CD4-positive, alpha-beta T cell (primary cell): ENCODE measurements at regions not wholly inside any gene's neighbourhood (a gene's known extent, or its start where the extent isn't known, plus 50 kb on each side); places are given as distances from the start of the nearest gene placed in this dataset.

Experiments
- ATAC-seq: fragments of 200-7000 bp; cut with Tn5 transposase; one replicate; pipeline ENCODE4 v1.10.0; 2022; ENCODE audit warnings: mild to moderate bottlenecking; ENCODE audit not compliant: poor library complexity
- CTCF ChIA-PET: fragments of 350-600 bp; sonication (Branson Sonifier 250); formaldehyde crosslinking; loops from one replicate; lab custom pipeline; 2021; ENCODE audit warnings: antibody characterized with exemption, inconsistent platforms; lab: Charles Lee
- POLR2A ChIA-PET: fragments of 350-600 bp; sonication (Branson Sonifier 250); formaldehyde crosslinking; loops from one replicate; lab custom pipeline; 2021; ENCODE audit warnings: antibody characterized with exemption, inconsistent platforms; lab: Charles Lee
- DNase-seq, 14 experiments: peaks; one replicate each; pipeline ENCODE4 v3.0.0-alpha.2; 2013 to 2020; ENCODE audit warnings: mixed read lengths in 2 of 14
- H3K27ac ChIP-seq, 2 donors: one replicate each; pipeline versions ENCODE4 v1.5.1 to v1.7.0; 2013; ENCODE audit warnings: low read length in 2 of 2, low read depth in 1 of 2, mild to moderate bottlenecking in 1 of 2
- H3K27me3 ChIP-seq, 2 experiments: 1 replicate in 1 of 2; 2 replicates in 1 of 2; pipeline versions ENCODE4 v1.6.1 to v1.7.0; 2013; ENCODE audit warnings: low read length in 2 of 2, control low read depth in 1 of 2, mild to moderate bottlenecking in 1 of 2, moderate library complexity in 1 of 2; ENCODE audit not compliant: insufficient read depth in 2 of 2, control insufficient read depth in 1 of 2
- H3K36me3 ChIP-seq: one replicate; pipeline ENCODE4 v1.6.1; 2013; ENCODE audit warnings: low read length, control low read depth; ENCODE audit not compliant: insufficient read depth
- H3K4me1 ChIP-seq: one replicate; pipeline ENCODE4 v1.6.1; 2013; ENCODE audit warnings: low read length, control low read depth; ENCODE audit not compliant: insufficient read depth
- H3K4me3 ChIP-seq: one replicate; pipeline ENCODE4 v1.5.1; 2013; ENCODE audit warnings: mild to moderate bottlenecking, low read length, moderate library complexity
- H3K9me3 ChIP-seq, 2 experiments: 1 replicate in 1 of 2; 2 replicates in 1 of 2; pipeline versions ENCODE4 v1.6.1 to v1.7.0; 2013; ENCODE audit warnings: low read length in 2 of 2, mild to moderate bottlenecking in 2 of 2, control low read depth in 1 of 2, moderate library complexity in 1 of 2; ENCODE audit not compliant: control insufficient read depth in 1 of 2, insufficient read depth in 1 of 2
- H3K27ac Mint-ChIP-seq: one replicate; pipeline ENCODE4 v1.8.0; 2020; ENCODE audit warnings: mixed read lengths
- H3K27me3 Mint-ChIP-seq: one replicate; pipeline ENCODE4 v1.8.0; 2021; ENCODE audit warnings: mixed read lengths
- H3K36me3 Mint-ChIP-seq: one replicate; pipeline ENCODE4 v1.8.0; 2021; ENCODE audit warnings: low read depth, mixed read lengths
- H3K4me1 Mint-ChIP-seq: one replicate; pipeline ENCODE4 v1.8.0; 2021; ENCODE audit warnings: low read depth, mixed read lengths
- H3K4me3 Mint-ChIP-seq: one replicate; pipeline ENCODE4 v1.8.0; 2020; ENCODE audit warnings: mild to moderate bottlenecking, mixed read lengths
- H3K9me3 Mint-ChIP-seq: one replicate; pipeline ENCODE4 v1.8.0; 2020; ENCODE audit warnings: mixed read lengths
- CTCF ChIP-seq: fragments of 200-600 bp; IDR thresholded peaks from one replicate; pipeline ENCODE4 v1.8.0; 2022; ENCODE audit warnings: antibody characterized with exemption, mild to moderate bottlenecking
- intact Hi-C, 2 experiments: fragments of 100-400 bp; cut with DNase I in 1 of 2; cut with micrococcal nuclease in 1 of 2; formaldehyde crosslinking; loops; one replicate each; pipeline versions ENCODE4 v1.15.1 to v1.9.0; 2023 to 2025; cut with DNase I, micrococcal nuclease

DNA sequence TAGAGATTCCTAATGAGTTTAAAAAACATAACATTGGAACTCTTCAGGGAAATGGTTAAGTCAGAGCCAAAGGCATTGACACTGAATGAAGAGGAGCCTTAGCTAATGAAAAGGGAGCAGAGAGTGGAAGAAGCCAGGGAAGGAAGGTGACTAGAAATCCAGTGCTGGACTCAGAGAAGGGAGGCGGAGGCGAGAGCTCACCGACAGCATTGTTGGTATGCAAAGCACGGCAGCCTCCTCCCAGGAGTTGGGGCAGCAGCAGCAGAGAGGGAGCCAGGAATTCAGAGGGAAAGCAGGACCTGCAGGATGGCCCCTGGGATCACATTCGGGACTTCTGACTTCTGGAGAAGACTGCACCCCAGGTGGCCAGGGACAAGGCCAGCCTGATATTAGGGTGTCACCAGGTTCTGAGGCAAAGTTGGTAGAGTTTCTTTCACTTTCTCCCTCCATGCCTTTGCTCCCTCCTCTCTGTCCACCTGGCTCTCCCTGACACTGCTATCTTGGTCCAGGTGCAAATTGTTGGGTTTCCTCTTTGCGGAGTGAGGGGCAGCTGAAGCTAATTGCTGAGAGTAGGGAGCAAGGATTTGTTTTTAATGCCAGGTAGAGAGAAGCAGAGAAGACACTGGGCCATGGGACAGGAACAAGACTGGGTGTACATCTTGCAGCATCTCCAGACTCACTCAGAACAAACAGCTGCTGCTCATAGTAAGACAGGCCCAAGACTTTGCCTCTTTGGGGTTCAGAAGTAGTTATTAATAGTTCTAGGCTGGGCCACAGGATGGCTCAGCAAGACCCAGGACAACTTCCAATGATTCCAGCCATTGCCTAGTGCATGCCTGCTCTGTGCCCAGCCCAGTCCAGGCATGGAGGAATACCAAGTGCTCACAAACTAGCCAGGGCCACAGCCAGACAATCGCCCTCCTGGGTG lies 157.9 kb downstream of the TLE3 start:
- Mint-ChIP-seq H3K4me3 (no peak overlapping the region), H3K27ac (no peak overlapping the region), H3K9me3 (peaks cover 12% of the 10 kb centered on the region), H3K4me1 (no peaks in the 10 kb centered on the region), H3K36me3 (no peaks in the 10 kb centered on the region), H3K27me3 (peaks cover 4% of the 10 kb centered on the region)
- peaks cover 0 to under 1% of the 10 kb centered on the region in 2 experiments for H3K27me3 ChIP-seq
- H3K36me3 ChIP-seq = no peaks in the 10 kb centered on the region
- no peaks in the 10 kb centered on the region for H3K9me3 ChIP-seq
- intact Hi-C loops = no loop called here
- no peak overlapping the region for H3K27ac ChIP-seq
- H3K4me3 ChIP-seq = no peak overlapping the region
- CTCF ChIA-PET = interaction anchor here (1.3 kb wide), 1 partner anchor 9 kb away, joined by 3 read pairs; no protein-coding TSS in a partner anchor
- DNase-seq (no peak), ATAC-seq (no peak)
- H3K4me1 ChIP-seq = no peaks in the 10 kb centered on the region
- POLR2A ChIA-PET = no interaction called here
- no peak for TF ChIP-seq CTCF

- no peak overlapping the region for H3K4me3 Mint-ChIP-seq
- TF ChIP-seq CTCF = no peak
- POLR2A ChIA-PET = no interaction called here
Observed at GRCh38 chr15:69940441-69941300, 157.0 kb downstream of the TLE3 start.

DNA sequence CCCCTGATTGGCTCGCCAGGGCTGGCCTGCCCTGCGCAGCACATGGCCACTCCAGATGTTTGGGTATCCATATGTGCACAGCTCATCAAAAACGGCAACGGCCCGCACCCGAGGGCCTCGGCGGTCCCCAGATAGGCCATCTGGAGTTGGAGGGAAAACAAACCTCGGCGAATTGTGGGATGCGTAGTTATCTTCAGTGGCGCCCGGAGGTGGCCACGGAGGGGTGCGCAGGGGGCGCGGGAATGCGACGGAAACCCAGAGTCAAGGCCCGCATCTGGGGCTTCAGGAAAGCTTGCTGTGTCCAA lies 156.5 kb downstream of the TLE3 start:
- Histone ChIP-seq H3K27me3 (no peaks in the 10 kb centered on the region), H3K9me3 (no peaks in the 10 kb centered on the region), H3K4me3 (no peak overlapping the region), H3K4me1 (no peaks in the 10 kb centered on the region), H3K27ac (no peak overlapping the region), H3K36me3 (no peaks in the 10 kb centered on the region)
- Mint-ChIP-seq H3K4me1 (no peaks in the 10 kb centered on the region), H3K27me3 (no peaks in the 10 kb centered on the region), H3K4me3 (no peak overlapping the region), H3K27ac (no peak overlapping the region), H3K36me3 (no peaks in the 10 kb centered on the region), H3K9me3 (no peaks in the 10 kb centered on the region)
- no peak for ATAC-seq
- intact Hi-C loops = no loop called here
- DNase-seq = no peak
- no peak for TF ChIP-seq CTCF
- ChIA-PET POLR2A (no interaction called here), CTCF (no interaction called here)

More at GRCh38 chr15:69940441-69941300, 157.0 kb downstream of the TLE3 start:
- no peak overlapping the region for H3K27ac Mint-ChIP-seq
- H3K27me3 Mint-ChIP-seq = no peaks in the 10 kb centered on the region
- H3K9me3 Mint-ChIP-seq = peaks cover 3% of the 10 kb centered on the region
- no peak for DNase-seq
- intact Hi-C loops = no loop called here
- Histone ChIP-seq H3K27ac (no peak overlapping the region), H3K36me3 (no peaks in the 10 kb centered on the region), H3K4me3 (no peak overlapping the region), H3K9me3 (no peaks in the 10 kb centered on the region), H3K4me1 (no peaks in the 10 kb centered on the region), H3K27me3 (no peaks in the 10 kb centered on the region)
- H3K36me3 Mint-ChIP-seq = no peaks in the 10 kb centered on the region
- CTCF ChIA-PET = no interaction called here
- ATAC-seq = no peak
- H3K4me1 Mint-ChIP-seq = no peaks in the 10 kb centered on the region
